SU-DHL-6 (cell line): ENCODE measurements at regions not wholly inside any gene's neighbourhood (a gene's known extent, or its start where the extent isn't known, plus 50 kb on each side); places are given as distances from the start of the nearest gene placed in this dataset.

Experiments used
- EZH2phosphoT487 ChIP-seq: fragments of 200-600 bp; sonication (generic), shearing (Covaris generic); conservative IDR thresholded peaks from 2 replicates; pipeline ENCODE4 v1.6.1; 2018; ENCODE audit warnings: mild to moderate bottlenecking, antibody characterized with exemption, low read length, moderate library complexity, mixed read lengths
- TF ChIP-seq, protein P1 (sequence below): fragments of 200-600 bp; sonication (generic); IDR thresholded peaks from one replicate; pipeline ENCODE4 v1.5.1; 2017; ENCODE audit warnings: antibody characterized with exemption, mild to moderate bottlenecking, low read length, moderate library complexity; ENCODE audit not compliant: insufficient read depth, poor library complexity, severe bottlenecking

GRCh38 chr1:36540056-36540455, 57.3 kb upstream of the CSF3R start:
- TF ChIP-seq, protein P1, sequence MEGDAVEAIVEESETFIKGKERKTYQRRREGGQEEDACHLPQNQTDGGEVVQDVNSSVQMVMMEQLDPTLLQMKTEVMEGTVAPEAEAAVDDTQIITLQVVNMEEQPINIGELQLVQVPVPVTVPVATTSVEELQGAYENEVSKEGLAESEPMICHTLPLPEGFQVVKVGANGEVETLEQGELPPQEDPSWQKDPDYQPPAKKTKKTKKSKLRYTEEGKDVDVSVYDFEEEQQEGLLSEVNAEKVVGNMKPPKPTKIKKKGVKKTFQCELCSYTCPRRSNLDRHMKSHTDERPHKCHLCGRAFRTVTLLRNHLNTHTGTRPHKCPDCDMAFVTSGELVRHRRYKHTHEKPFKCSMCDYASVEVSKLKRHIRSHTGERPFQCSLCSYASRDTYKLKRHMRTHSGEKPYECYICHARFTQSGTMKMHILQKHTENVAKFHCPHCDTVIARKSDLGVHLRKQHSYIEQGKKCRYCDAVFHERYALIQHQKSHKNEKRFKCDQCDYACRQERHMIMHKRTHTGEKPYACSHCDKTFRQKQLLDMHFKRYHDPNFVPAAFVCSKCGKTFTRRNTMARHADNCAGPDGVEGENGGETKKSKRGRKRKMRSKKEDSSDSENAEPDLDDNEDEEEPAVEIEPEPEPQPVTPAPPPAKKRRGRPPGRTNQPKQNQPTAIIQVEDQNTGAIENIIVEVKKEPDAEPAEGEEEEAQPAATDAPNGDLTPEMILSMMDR: no peak
- no peak for TF ChIP-seq EZH2phosphoT487
